Fibroblast of lung (primary cell): ENCODE measurements at regions not wholly inside any gene's neighbourhood (a gene's known extent, or its start where the extent isn't known, plus 50 kb on each side); places are given as distances from the start of the nearest gene placed in this dataset.
"Not testable (repeated sequence)": the region's sequence is repeated elsewhere in the genome, so short reads cannot be mapped to it uniquely, and the experiment has no call there.

Experiments used
- DNase-seq, 2 donors: peaks; one replicate each; pipeline versions ENCODE4 v3.0.0 to v3.0.0-alpha.2; 2010; ENCODE audit warnings: low read depth in 2 of 2
- H2AFZ ChIP-seq: 2 replicates; pipeline ENCODE4 v1.5.1; 2012; ENCODE audit warnings: low read length, control low read depth, inconsistent platforms
- H3K27ac ChIP-seq: 2 replicates; pipeline ENCODE4 v1.5.1; 2011; ENCODE audit warnings: low read length, control low read depth; ENCODE audit not compliant: insufficient read depth
- H3K27me3 ChIP-seq: 2 replicates; pipeline ENCODE4 v1.5.1; 2011; ENCODE audit warnings: mild to moderate bottlenecking, low read length; ENCODE audit not compliant: control insufficient read depth, insufficient read depth
- H3K36me3 ChIP-seq: 2 replicates; pipeline ENCODE4 v1.5.1; 2011; ENCODE audit warnings: low read length; ENCODE audit not compliant: control insufficient read depth, insufficient read depth
- H3K4me1 ChIP-seq: 2 replicates; pipeline ENCODE4 v1.5.1; 2011; ENCODE audit warnings: low read length; ENCODE audit not compliant: control insufficient read depth, insufficient read depth; ENCODE audit errors: extremely low read depth
- H3K4me2 ChIP-seq: 2 replicates; pipeline ENCODE4 v1.5.1; 2011; ENCODE audit warnings: low read length, control low read depth; ENCODE audit not compliant: insufficient read depth; ENCODE audit errors: extremely low read depth
- H3K4me3 ChIP-seq, 4 experiments: fragments of 200-600 bp in 1 of 4; sonication (generic) in 1 of 4; replicated peaks in 1 of 4; 2 replicates each; pipeline ENCODE4 v1.5.1; 2011 to 2016; ENCODE audit warnings: low read length in 4 of 4, low read depth in 3 of 4, mild to moderate bottlenecking in 3 of 4, control low read depth in 2 of 4, inconsistent platforms in 1 of 4, mixed read lengths in 1 of 4; ENCODE audit not compliant: insufficient read depth in 1 of 4; ENCODE audit errors: control extremely low read depth in 1 of 4
- H3K79me2 ChIP-seq: 2 replicates; pipeline ENCODE4 v1.5.1; 2012; ENCODE audit warnings: mild to moderate bottlenecking, low read length, inconsistent platforms; ENCODE audit not compliant: control insufficient read depth, insufficient read depth
- H3K9ac ChIP-seq: 2 replicates; pipeline ENCODE4 v1.5.1; 2011; ENCODE audit warnings: mild to moderate bottlenecking, low read length, control low read depth; ENCODE audit not compliant: insufficient read depth
- H3K9me3 ChIP-seq: 2 replicates; pipeline ENCODE4 v1.5.1; 2012; ENCODE audit warnings: low read depth, low read length; ENCODE audit not compliant: control insufficient read depth, insufficient read depth
- H4K20me1 ChIP-seq: 2 replicates; pipeline ENCODE4 v1.5.1; 2011; ENCODE audit warnings: low read length; ENCODE audit not compliant: control insufficient read depth, insufficient read depth; ENCODE audit errors: extremely low read depth
- EZH2 ChIP-seq: IDR thresholded peaks from 2 replicates; pipeline ENCODE4 v1.5.1; 2012; ENCODE audit warnings: low read length, control low read depth, mild to moderate bottlenecking; ENCODE audit errors: missing control alignments
- TF ChIP-seq, protein P1 (sequence below), 2 donors: IDR thresholded peaks in 1 of 2; conservative IDR thresholded peaks in 1 of 2; 1 replicate in 1 of 2; 2 replicates in 1 of 2; pipeline ENCODE4 v1.5.1; 2011 to 2012; ENCODE audit warnings: low read length in 2 of 2, control low read depth in 1 of 2, inconsistent platforms in 1 of 2, low read depth in 1 of 2, mild to moderate bottlenecking in 1 of 2

DNA sequence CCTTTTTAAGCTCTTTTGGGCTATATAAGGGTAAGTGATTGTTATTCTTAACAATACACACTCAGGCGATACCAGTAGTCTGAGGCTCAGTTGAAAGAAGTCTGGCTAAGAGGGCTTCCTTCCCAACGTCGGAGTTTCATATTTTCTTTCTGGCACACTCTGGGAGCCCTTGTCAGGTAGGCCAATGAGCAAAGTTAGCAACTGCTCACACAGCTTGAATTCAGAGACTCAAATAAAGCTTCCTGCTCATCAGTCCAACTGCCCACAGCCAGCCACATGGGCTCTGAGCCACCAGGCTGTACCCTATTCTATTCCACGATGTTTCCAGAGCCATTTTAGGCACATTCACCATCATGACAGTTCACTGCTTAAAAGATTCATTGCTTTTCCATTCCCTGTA lies 155.1 kb upstream of the TBL1XR1 start:
- Histone ChIP-seq H3K9me3 (no peaks in the 10 kb centered on the region), H4K20me1 (no peaks in the 10 kb centered on the region), H3K4me3 (no peak overlapping the region), H3K9ac (no peak overlapping the region), H3K79me2 (no peaks in the 10 kb centered on the region), H3K4me1 (peaks cover 3% of the 10 kb centered on the region), H3K4me2 (no peak overlapping the region), H3K27me3 (no peaks in the 10 kb centered on the region), H3K27ac (no peak overlapping the region), H3K36me3 (no peaks in the 10 kb centered on the region), H2AFZ (no peak overlapping the region)
- DNase-seq: no peak
- TF ChIP-seq, protein P1, sequence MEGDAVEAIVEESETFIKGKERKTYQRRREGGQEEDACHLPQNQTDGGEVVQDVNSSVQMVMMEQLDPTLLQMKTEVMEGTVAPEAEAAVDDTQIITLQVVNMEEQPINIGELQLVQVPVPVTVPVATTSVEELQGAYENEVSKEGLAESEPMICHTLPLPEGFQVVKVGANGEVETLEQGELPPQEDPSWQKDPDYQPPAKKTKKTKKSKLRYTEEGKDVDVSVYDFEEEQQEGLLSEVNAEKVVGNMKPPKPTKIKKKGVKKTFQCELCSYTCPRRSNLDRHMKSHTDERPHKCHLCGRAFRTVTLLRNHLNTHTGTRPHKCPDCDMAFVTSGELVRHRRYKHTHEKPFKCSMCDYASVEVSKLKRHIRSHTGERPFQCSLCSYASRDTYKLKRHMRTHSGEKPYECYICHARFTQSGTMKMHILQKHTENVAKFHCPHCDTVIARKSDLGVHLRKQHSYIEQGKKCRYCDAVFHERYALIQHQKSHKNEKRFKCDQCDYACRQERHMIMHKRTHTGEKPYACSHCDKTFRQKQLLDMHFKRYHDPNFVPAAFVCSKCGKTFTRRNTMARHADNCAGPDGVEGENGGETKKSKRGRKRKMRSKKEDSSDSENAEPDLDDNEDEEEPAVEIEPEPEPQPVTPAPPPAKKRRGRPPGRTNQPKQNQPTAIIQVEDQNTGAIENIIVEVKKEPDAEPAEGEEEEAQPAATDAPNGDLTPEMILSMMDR (conservative IDR thresholded peaks at IDR 0.05 in 1 of 2, IDR thresholded peaks at IDR 0.05 in 1 of 2; ENCODE audit: low read depth in 1 of 2, low read length in 2 of 2): no peak
- no peak for TF ChIP-seq EZH2

DNA sequence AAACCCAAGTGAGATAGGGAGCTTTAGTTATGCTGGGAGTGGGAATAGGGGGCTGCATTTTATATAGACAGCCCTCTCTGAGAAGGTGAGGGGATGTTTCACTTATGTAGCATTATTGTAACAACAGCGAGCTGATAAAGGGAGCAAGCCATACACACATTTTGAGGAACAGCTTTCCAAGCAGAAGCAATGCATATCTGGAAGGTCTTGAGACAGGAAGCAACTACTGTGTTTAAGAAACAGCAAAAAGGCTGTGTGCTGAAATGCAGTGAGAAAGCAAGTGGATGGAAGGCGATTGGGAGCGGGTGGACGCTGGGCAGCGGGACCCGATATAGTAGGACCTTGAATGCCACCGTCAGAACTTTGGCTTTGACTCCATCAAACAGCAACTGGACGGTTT lies 155.9 kb upstream of the TBL1XR1 start:
- no peak for TF ChIP-seq EZH2
- TF ChIP-seq, protein P1 (conservative IDR thresholded peaks at IDR 0.05 in 1 of 2, IDR thresholded peaks at IDR 0.05 in 1 of 2; ENCODE audit: low read depth in 1 of 2, low read length in 2 of 2): no peak
- no peak overlapping the region for H3K4me2 ChIP-seq
- DNase-seq: no peak

DNA sequence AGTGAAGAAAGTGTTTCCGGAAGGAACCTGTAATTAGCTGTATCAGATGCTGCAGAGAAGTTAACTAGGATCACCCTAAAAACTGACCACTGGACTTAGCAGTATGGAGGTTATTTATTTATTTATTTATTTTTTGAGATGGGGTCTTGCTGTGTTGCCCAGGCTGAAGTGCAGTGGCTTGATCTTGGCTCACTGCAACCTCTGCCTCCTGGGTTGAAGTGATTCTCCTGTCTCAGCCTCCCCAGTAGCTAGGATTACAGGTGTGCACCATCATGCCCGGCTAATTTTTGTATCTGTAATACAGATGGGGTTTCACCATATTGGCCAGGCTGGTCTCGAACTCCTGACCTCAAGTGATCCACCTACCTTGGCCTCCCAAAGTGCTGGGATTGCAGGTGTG lies 156.6 kb upstream of the TBL1XR1 start:
- peaks cover 11% of the 10 kb centered on the region for H3K4me1 ChIP-seq
- not testable (repeated sequence) for H4K20me1 ChIP-seq, H3K4me2 ChIP-seq, H3K9ac ChIP-seq, H2AFZ ChIP-seq, H3K9me3 ChIP-seq, DNase-seq, H3K4me3 ChIP-seq, H3K79me2 ChIP-seq, H3K27me3 ChIP-seq, H3K27ac ChIP-seq, H3K36me3 ChIP-seq

More for the DNA sequence above, 155.9 kb upstream of the TBL1XR1 start:
- H3K9ac ChIP-seq: no peak overlapping the region
- no peaks in the 10 kb centered on the region for H3K27me3 ChIP-seq
- H3K4me3 ChIP-seq: no peak overlapping the region
- no peaks in the 10 kb centered on the region for H3K36me3 ChIP-seq
- H2AFZ ChIP-seq: no peak overlapping the region
- no peaks in the 10 kb centered on the region for H3K79me2 ChIP-seq
- H4K20me1 ChIP-seq: no peaks in the 10 kb centered on the region
- H3K4me1 ChIP-seq: peaks cover 5% of the 10 kb centered on the region
- H3K27ac ChIP-seq: no peak overlapping the region
- H3K9me3 ChIP-seq: no peaks in the 10 kb centered on the region
